Liver (tissue), 8 donors: ENCODE measurements at regions not wholly inside any gene's neighbourhood (a gene's known extent, or its start where the extent isn't known, plus 50 kb on each side); places are given as distances from the start of the nearest gene placed in this dataset.

Source experiments
- DNase-seq: peaks from one replicate; pipeline ENCODE4 v3.0.0-alpha.2; 2017; ENCODE audit warnings: low spot score
- H3K27ac ChIP-seq, 2 donors: one replicate each; pipeline ENCODE4 v1.7.0; 2013; ENCODE audit warnings: inconsistent platforms in 2 of 2, low read length in 2 of 2, control low read depth in 1 of 2, low read depth in 1 of 2, mild to moderate bottlenecking in 1 of 2
- H3K27me3 ChIP-seq, 4 donors: one replicate each; pipeline versions ENCODE4 v1.6.1 to v1.7.0; 2013; ENCODE audit warnings: low read length in 3 of 4, inconsistent platforms in 1 of 4, mild to moderate bottlenecking in 1 of 4, moderate library complexity in 1 of 4; ENCODE audit not compliant: control insufficient read depth in 4 of 4, insufficient read depth in 4 of 4
- H3K36me3 ChIP-seq, 4 donors: one replicate each; pipeline versions ENCODE4 v1.6.1 to v1.7.0; 2013; ENCODE audit warnings: low read length in 3 of 4, mild to moderate bottlenecking in 3 of 4, low read depth in 1 of 4, moderate library complexity in 1 of 4; ENCODE audit not compliant: control insufficient read depth in 4 of 4, insufficient read depth in 3 of 4
- H3K4me1 ChIP-seq, 4 donors: one replicate each; pipeline versions ENCODE4 v1.6.1 to v1.7.0; 2013; ENCODE audit warnings: low read length in 3 of 4, mild to moderate bottlenecking in 3 of 4, moderate library complexity in 1 of 4; ENCODE audit not compliant: control insufficient read depth in 4 of 4, insufficient read depth in 4 of 4
- H3K4me3 ChIP-seq, 3 donors: one replicate each; pipeline versions ENCODE4 v1.6.1 to v1.7.0; 2013; ENCODE audit warnings: low read length in 3 of 3, control low read depth in 1 of 3, low read depth in 1 of 3, mild to moderate bottlenecking in 1 of 3
- H3K9ac ChIP-seq, 2 donors: one replicate each; pipeline ENCODE4 v1.7.0; 2013; ENCODE audit warnings: low read length in 2 of 2, mild to moderate bottlenecking in 2 of 2, moderate library complexity in 2 of 2, control low read depth in 1 of 2, low read depth in 1 of 2
- H3K9me3 ChIP-seq, 4 donors: one replicate each; pipeline versions ENCODE4 v1.6.1 to v1.7.0; 2013; ENCODE audit warnings: low read length in 3 of 4; ENCODE audit not compliant: control insufficient read depth in 4 of 4
- ATF3 ChIP-seq: IDR thresholded peaks from 2 replicates; pipeline ENCODE4 v1.6.1; 2016; ENCODE audit warnings: antibody characterized with exemption
- EGR1 ChIP-seq, 2 donors: IDR thresholded peaks; 2 replicates each; pipeline ENCODE4 v1.6.1; 2016 to 2018; ENCODE audit warnings: antibody characterized with exemption in 2 of 2, low read depth in 2 of 2
- FOXA1 ChIP-seq: IDR thresholded peaks from 2 replicates; pipeline ENCODE4 v1.6.1; 2016; ENCODE audit warnings: antibody characterized with exemption
- FOXA2 ChIP-seq: IDR thresholded peaks from 2 replicates; pipeline ENCODE4 v1.6.1; 2016; ENCODE audit warnings: antibody characterized with exemption
- GABPA ChIP-seq, 2 donors: IDR thresholded peaks in 1 of 2; conservative IDR thresholded peaks in 1 of 2; 2 replicates each; pipeline ENCODE4 v1.6.1; 2016; ENCODE audit warnings: antibody characterized with exemption in 2 of 2, mild to moderate bottlenecking in 1 of 2, moderate library complexity in 1 of 2
- HNF4G ChIP-seq: IDR thresholded peaks from 2 replicates; pipeline ENCODE4 v1.6.1; 2016; ENCODE audit warnings: antibody characterized with exemption
- JUND ChIP-seq, 2 donors: IDR thresholded peaks; 2 replicates each; pipeline ENCODE4 v1.6.1; 2016; ENCODE audit warnings: antibody characterized with exemption in 2 of 2
- MAX ChIP-seq: IDR thresholded peaks from 2 replicates; pipeline ENCODE4 v1.6.1; 2016; ENCODE audit warnings: antibody characterized with exemption
- RAD21 ChIP-seq, 2 donors: IDR thresholded peaks; 2 replicates each; pipeline ENCODE4 v1.6.1; 2016; ENCODE audit warnings: antibody characterized with exemption in 2 of 2, mild to moderate bottlenecking in 2 of 2
- SP1 ChIP-seq: IDR thresholded peaks from 2 replicates; pipeline ENCODE4 v1.6.1; 2018; ENCODE audit warnings: antibody characterized with exemption, mild to moderate bottlenecking
- TAF1 ChIP-seq: conservative IDR thresholded peaks from 2 replicates; pipeline ENCODE4 v1.6.1; 2016; ENCODE audit warnings: antibody characterized with exemption, mild to moderate bottlenecking
- YY1 ChIP-seq: IDR thresholded peaks from 2 replicates; pipeline ENCODE4 v1.6.1; 2016; ENCODE audit warnings: antibody characterized with exemption, mild to moderate bottlenecking
- WGBS: extraction: QIAGEN DNeasy Blood & Tissue Kit; methylation state at CpG from one replicate; pipeline ENCODE4 v1.1.7; 2013; 5-methylcytosine and 5-hydroxymethylcytosine counted together
- TF ChIP-seq, protein P1 (sequence below): fragments of 150-350 bp; IDR thresholded peaks from 2 replicates; pipeline ENCODE4 v1.5.1; 2017; ENCODE audit warnings: improper control_type of control experiment, low read depth, low read length; ENCODE audit not compliant: missing input control
- donor health status: healthy.
- donor health status: healthy.
- donor health status: healthy.
- donor health status: healthy.
- donor health status: healthy.

DNA sequence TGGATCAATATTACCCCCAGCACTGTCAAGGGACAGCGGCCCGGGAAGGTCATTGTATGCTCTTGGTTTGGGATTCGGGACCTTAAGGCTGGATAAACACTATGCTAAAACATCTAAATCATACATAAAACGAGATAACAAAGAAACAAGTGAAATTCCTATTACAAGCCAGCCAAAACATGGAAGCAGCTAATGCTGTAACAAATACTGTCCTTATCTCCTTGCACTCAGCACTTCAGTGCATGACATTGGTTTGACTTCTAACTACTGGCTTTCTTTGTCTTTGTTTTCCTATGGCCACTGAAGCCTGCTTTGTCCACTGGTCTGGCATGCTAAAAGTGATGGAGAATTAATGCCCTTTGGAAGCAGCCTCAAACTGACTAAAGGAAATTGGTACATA is 516.4 kb upstream of the DPH6 start (continued):
- TF ChIP-seq FOXA1 = no peak

DNA sequence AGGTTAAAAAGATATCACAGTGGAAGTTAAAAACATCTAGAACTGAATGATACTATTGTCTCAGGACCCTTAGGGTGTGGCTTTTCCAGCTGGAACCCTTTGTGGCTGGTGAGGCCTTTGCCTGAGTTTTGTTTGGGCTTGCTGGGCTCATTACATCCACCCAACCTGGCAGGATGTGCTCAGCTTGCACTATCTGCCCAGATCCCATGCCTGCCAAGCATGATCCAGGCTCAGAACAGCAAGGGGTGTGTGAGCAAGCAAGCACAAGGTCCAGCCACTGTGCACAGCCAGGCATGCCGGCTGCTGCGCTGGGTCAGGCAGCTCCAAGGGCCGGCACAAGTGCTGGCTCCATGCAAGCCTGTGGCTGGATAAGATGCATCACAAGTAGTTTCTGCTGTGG is 512.7 kb upstream of the CDIN1 start:
- Histone ChIP-seq H3K4me1 (no peaks in the 10 kb centered on the region), H3K9ac (no peak overlapping the region), H3K4me3 (no peak overlapping the region), H3K27ac (no peak overlapping the region), H3K36me3 (no peaks in the 10 kb centered on the region), H3K9me3 (peaks cover 0 to 4% (median 2%) of the 10 kb centered on the region in 4 donors), H3K27me3 (no peaks in the 10 kb centered on the region)
- TF ChIP-seq ATF3 = no peak
- no peak for TF ChIP-seq HNF4G
- 76% methylated on average over 3 of the region's 3 CpGs for WGBS
- DNase-seq = no peak

DNA sequence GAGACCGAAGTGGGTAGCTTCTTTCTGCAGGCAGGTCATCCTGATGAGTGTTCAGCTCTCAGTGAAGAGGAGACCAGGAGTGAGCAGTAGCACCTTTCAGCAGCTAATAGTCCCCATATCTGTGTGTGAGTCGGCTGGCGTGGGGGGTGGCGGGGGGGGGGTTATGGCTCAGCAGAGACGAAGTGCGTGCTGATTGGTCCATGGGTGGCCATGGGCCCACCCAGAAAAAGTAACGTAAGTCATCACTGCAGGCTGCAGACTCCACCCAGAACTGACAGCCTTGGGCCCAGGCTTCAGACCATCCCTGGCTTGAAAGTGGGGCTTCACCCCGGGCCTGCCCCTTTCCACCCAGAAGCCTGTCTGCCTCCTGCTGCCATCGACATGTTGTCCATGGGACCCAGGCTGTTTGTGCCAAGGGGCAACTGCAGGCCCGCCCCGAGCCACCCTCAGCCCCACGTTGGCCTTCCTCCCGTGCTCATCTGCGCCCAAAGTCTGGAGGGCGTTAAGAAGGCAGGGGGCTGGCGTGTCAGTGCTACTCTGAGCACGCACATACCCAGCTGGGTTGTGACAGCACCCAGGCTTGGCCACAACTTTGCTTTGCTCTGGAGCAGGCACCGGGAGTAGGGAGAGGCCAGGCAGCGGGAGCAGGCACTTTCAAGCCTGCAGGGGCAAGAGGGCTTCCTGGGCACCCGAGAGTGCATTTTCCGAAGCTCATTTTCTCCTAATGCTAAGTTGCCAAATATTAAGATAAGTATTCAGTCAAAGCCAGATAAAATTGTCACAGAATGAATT is 511.7 kb upstream of the CDIN1 start:
- no peak for DNase-seq
- no peaks in the 10 kb centered on the region for H3K36me3 ChIP-seq
- no peak overlapping the region for H3K27ac ChIP-seq
- TF ChIP-seq MAX = no peak
- no peaks in the 10 kb centered on the region for H3K27me3 ChIP-seq
- H3K4me3 ChIP-seq = no peak overlapping the region
- no peaks in the 10 kb centered on the region for H3K4me1 ChIP-seq
- peaks cover 0 to 4% (median 2%) of the 10 kb centered on the region in 4 donors for H3K9me3 ChIP-seq
- no peak overlapping the region for H3K9ac ChIP-seq
- WGBS = 92% methylated on average over 21 of the region's 21 CpGs

GRCh38 chr15:36075333-36075732 is 504.1 kb upstream of the CDIN1 start:
- Histone ChIP-seq H3K27me3 (no peaks in the 10 kb centered on the region), H3K27ac (no peak overlapping the region), H3K9me3 (no peaks in the 10 kb centered on the region), H3K4me1 (no peaks in the 10 kb centered on the region), H3K9ac (no peak overlapping the region), H3K4me3 (no peak overlapping the region), H3K36me3 (no peaks in the 10 kb centered on the region)
- no peak for DNase-seq
- TF ChIP-seq, protein P1, sequence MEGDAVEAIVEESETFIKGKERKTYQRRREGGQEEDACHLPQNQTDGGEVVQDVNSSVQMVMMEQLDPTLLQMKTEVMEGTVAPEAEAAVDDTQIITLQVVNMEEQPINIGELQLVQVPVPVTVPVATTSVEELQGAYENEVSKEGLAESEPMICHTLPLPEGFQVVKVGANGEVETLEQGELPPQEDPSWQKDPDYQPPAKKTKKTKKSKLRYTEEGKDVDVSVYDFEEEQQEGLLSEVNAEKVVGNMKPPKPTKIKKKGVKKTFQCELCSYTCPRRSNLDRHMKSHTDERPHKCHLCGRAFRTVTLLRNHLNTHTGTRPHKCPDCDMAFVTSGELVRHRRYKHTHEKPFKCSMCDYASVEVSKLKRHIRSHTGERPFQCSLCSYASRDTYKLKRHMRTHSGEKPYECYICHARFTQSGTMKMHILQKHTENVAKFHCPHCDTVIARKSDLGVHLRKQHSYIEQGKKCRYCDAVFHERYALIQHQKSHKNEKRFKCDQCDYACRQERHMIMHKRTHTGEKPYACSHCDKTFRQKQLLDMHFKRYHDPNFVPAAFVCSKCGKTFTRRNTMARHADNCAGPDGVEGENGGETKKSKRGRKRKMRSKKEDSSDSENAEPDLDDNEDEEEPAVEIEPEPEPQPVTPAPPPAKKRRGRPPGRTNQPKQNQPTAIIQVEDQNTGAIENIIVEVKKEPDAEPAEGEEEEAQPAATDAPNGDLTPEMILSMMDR = no peak
- TF ChIP-seq TAF1 (no peak), RAD21 (IDR thresholded peaks at IDR 0.05) (no peak), HNF4G (no peak), YY1 (no peak), GABPA (IDR thresholded peaks at IDR 0.05 in 1 of 2, conservative IDR thresholded peaks at IDR 0.05 in 1 of 2) (no peak), FOXA2 (no peak), JUND (IDR thresholded peaks at IDR 0.05) (no peak), SP1 (no peak), EGR1 (IDR thresholded peaks at IDR 0.05; ENCODE audit: low read depth in 2 of 2) (no peak)
